ENCODE measurements at regions not wholly inside any gene's neighbourhood (a gene's known extent, or its start where the extent isn't known, plus 50 kb on each side); places are given as distances from the start of the nearest gene placed in this dataset.

DNA sequence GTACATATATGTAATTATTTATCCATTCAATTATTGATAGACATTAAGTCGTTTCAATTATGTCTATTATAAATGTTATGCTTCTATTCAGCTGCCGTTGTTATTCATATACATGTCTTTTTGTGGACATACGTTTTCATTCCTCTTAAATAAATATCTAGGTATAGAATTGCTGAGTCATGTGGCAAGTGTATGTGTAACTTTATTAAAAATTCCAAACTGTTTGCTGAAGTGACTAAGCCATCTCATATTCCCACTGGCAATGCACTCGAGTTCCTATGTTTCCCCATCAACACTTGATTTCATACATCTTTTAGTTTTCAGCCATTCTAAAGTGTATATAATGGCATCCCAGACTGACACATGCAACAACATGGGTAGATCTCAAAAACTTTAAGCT, 739.7 kb upstream of the POU3F2 start:
- no peaks in the 10 kb centered on the region for H3K36me3 ChIP-seq (ENCODE audit: insufficient read depth, low read length)
- H3K4me1 ChIP-seq (ENCODE audit: control insufficient read depth, insufficient read depth, low read length, unreplicated experiment), result no peaks in the 10 kb centered on the region
- H3K4me3 ChIP-seq (ENCODE audit: low read depth, low read length), result no peak overlapping the region
- no peaks in the 10 kb centered on the region for H3K27me3 ChIP-seq (ENCODE audit: insufficient read depth, low read length)
- no peaks in the 10 kb centered on the region for H3K79me2 ChIP-seq (ENCODE audit: control insufficient read depth, insufficient read depth, low read length, unreplicated experiment)
- H2AFZ ChIP-seq (ENCODE audit: low read length, unreplicated experiment), result no peak overlapping the region
- H3K27ac ChIP-seq (ENCODE audit: low read depth, low read length), result no peak overlapping the region

DNA sequence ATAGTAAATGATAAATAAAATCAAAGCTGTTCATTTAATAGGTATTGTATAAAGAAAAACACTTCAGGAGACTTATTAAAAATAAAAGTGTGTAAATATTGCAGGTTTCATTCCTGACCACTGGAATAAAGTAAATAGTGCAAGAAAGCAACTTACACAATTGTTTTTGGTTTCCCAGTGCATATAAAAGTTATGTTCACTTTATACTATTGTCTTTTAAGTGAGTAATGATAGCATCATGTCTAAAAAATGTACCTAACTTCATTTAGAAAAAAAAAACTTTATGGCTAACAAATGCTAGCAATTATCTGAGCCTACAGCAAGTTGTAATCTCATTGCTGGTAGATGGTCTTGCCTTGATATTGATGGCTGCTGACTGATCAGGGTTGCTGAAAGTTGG, 726.6 kb upstream of the POU3F2 start:
- Histone ChIP-seq H3K4me3 (ENCODE audit: low read depth, low read length) (no peak overlapping the region), H3K27me3 (ENCODE audit: insufficient read depth, low read length) (no peaks in the 10 kb centered on the region), H3K36me3 (ENCODE audit: insufficient read depth, low read length) (no peaks in the 10 kb centered on the region), H3K79me2 (ENCODE audit: control insufficient read depth, insufficient read depth, low read length, unreplicated experiment) (no peaks in the 10 kb centered on the region), H3K27ac (ENCODE audit: low read depth, low read length) (no peak overlapping the region), H3K4me1 (ENCODE audit: control insufficient read depth, insufficient read depth, low read length, unreplicated experiment) (no peaks in the 10 kb centered on the region), H2AFZ (ENCODE audit: low read length, unreplicated experiment) (no peak overlapping the region)

GRCh38 chr6:98116455-98116854, 717.9 kb upstream of the POU3F2 start:
- no peaks in the 10 kb centered on the region; the same call in 1 of the 2 replicates for H3K27me3 ChIP-seq (ENCODE audit: insufficient read depth, low read length)
- H3K4me3 ChIP-seq (ENCODE audit: low read depth, low read length), result no peak overlapping the region
- no peaks in the 10 kb centered on the region for H3K4me1 ChIP-seq (ENCODE audit: control insufficient read depth, insufficient read depth, low read length, unreplicated experiment)
- H3K79me2 ChIP-seq (ENCODE audit: control insufficient read depth, insufficient read depth, low read length, unreplicated experiment), result no peaks in the 10 kb centered on the region
- no peak overlapping the region for H3K27ac ChIP-seq (ENCODE audit: low read depth, low read length)
- H3K36me3 ChIP-seq (ENCODE audit: insufficient read depth, low read length), result no peaks in the 10 kb centered on the region
- no peak overlapping the region for H2AFZ ChIP-seq (ENCODE audit: low read length, unreplicated experiment)

DNA sequence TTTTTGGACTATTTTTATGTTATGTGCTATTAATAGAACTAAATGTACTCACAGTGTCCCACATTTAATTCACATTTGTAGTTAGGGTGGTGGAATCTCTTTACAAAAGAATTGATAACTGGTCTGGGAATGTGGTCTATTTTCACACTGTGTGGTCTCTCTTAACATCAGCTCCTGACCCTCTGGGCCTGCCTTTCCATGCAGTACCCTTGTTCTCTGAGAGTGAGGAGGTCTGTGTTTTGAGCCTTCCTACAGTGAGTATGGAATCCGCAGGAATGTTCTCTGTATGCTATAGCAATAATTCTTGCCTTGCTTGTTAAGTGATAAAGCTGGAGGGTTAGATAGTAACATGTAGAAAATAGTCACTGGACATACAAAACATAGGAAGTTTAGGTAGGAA, 717.3 kb upstream of the POU3F2 start:
- Histone ChIP-seq H3K79me2 (ENCODE audit: control insufficient read depth, insufficient read depth, low read length, unreplicated experiment) (no peaks in the 10 kb centered on the region), H3K4me1 (ENCODE audit: control insufficient read depth, insufficient read depth, low read length, unreplicated experiment) (no peaks in the 10 kb centered on the region), H3K4me3 (ENCODE audit: low read depth, low read length) (no peak overlapping the region), H2AFZ (ENCODE audit: low read length, unreplicated experiment) (no peak overlapping the region), H3K27ac (ENCODE audit: low read depth, low read length) (no peak overlapping the region), H3K36me3 (ENCODE audit: insufficient read depth, low read length) (no peaks in the 10 kb centered on the region), H3K27me3 (ENCODE audit: insufficient read depth, low read length) (no peaks in the 10 kb centered on the region; the same call in 1 of the 2 replicates)

GRCh38 chr6:98118397-98119045, 715.9 kb upstream of the POU3F2 start:
- Histone ChIP-seq H3K4me3 (ENCODE audit: low read depth, low read length) (no peak overlapping the region), H3K27ac (ENCODE audit: low read depth, low read length) (no peak overlapping the region), H3K36me3 (ENCODE audit: insufficient read depth, low read length) (no peaks in the 10 kb centered on the region), H3K4me1 (ENCODE audit: control insufficient read depth, insufficient read depth, low read length, unreplicated experiment) (no peaks in the 10 kb centered on the region), H3K79me2 (ENCODE audit: control insufficient read depth, insufficient read depth, low read length, unreplicated experiment) (no peaks in the 10 kb centered on the region), H2AFZ (ENCODE audit: low read length, unreplicated experiment) (peak overlapping the region; percentile 6), H3K27me3 (ENCODE audit: insufficient read depth, low read length) (no peaks in the 10 kb centered on the region; the same call in 1 of the 2 replicates)

- no peak overlapping the region for H2AFZ ChIP-seq (ENCODE audit: low read length, unreplicated experiment)
- no peak overlapping the region for H3K27ac ChIP-seq (ENCODE audit: low read depth, low read length)
- H3K4me1 ChIP-seq (ENCODE audit: control insufficient read depth, insufficient read depth, low read length, unreplicated experiment), result no peaks in the 10 kb centered on the region
- H3K4me3 ChIP-seq (ENCODE audit: low read depth, low read length), result no peak overlapping the region
- H3K79me2 ChIP-seq (ENCODE audit: control insufficient read depth, insufficient read depth, low read length, unreplicated experiment), result no peaks in the 10 kb centered on the region
- H3K36me3 ChIP-seq (ENCODE audit: insufficient read depth, low read length), result no peaks in the 10 kb centered on the region
- H3K27me3 ChIP-seq (ENCODE audit: insufficient read depth, low read length), result no peaks in the 10 kb centered on the region
Observed at GRCh38 chr6:98124171-98124570, 710.2 kb upstream of the POU3F2 start.

GRCh38 chr6:98131290-98131990, 702.9 kb upstream of the POU3F2 start:
- no peak overlapping the region for H3K27ac ChIP-seq (ENCODE audit: low read depth, low read length)
- H3K36me3 ChIP-seq (ENCODE audit: insufficient read depth, low read length), result no peaks in the 10 kb centered on the region

GRCh38 chr6:98136333-98136732, 698.0 kb upstream of the POU3F2 start:
- Histone ChIP-seq H2AFZ (ENCODE audit: low read length, unreplicated experiment) (no peak overlapping the region), H3K79me2 (ENCODE audit: control insufficient read depth, insufficient read depth, low read length, unreplicated experiment) (no peaks in the 10 kb centered on the region), H3K4me3 (ENCODE audit: low read depth, low read length) (no peak overlapping the region), H3K27me3 (ENCODE audit: insufficient read depth, low read length) (no peaks in the 10 kb centered on the region), H3K4me1 (ENCODE audit: control insufficient read depth, insufficient read depth, low read length, unreplicated experiment) (no peaks in the 10 kb centered on the region), H3K36me3 (ENCODE audit: insufficient read depth, low read length) (no peaks in the 10 kb centered on the region), H3K27ac (ENCODE audit: low read depth, low read length) (no peak overlapping the region)

More at GRCh38 chr6:98131290-98131990, 702.9 kb upstream of the POU3F2 start:
- no peaks in the 10 kb centered on the region for H3K27me3 ChIP-seq (ENCODE audit: insufficient read depth, low read length)
- no peak overlapping the region for H3K4me3 ChIP-seq (ENCODE audit: low read depth, low read length)
- no peaks in the 10 kb centered on the region for H3K79me2 ChIP-seq (ENCODE audit: control insufficient read depth, insufficient read depth, low read length, unreplicated experiment)
- no peaks in the 10 kb centered on the region for H3K4me1 ChIP-seq (ENCODE audit: control insufficient read depth, insufficient read depth, low read length, unreplicated experiment)
- no peak overlapping the region for H2AFZ ChIP-seq (ENCODE audit: low read length, unreplicated experiment)

GRCh38 chr6:98137391-98137790, 697.0 kb upstream of the POU3F2 start:
- no peaks in the 10 kb centered on the region for H3K36me3 ChIP-seq (ENCODE audit: insufficient read depth, low read length)
- no peak overlapping the region for H3K27ac ChIP-seq (ENCODE audit: low read depth, low read length)
- H3K79me2 ChIP-seq (ENCODE audit: control insufficient read depth, insufficient read depth, low read length, unreplicated experiment), result no peaks in the 10 kb centered on the region
- no peaks in the 10 kb centered on the region for H3K27me3 ChIP-seq (ENCODE audit: insufficient read depth, low read length)
- H3K4me1 ChIP-seq (ENCODE audit: control insufficient read depth, insufficient read depth, low read length, unreplicated experiment), result no peaks in the 10 kb centered on the region
- H2AFZ ChIP-seq (ENCODE audit: low read length, unreplicated experiment), result no peak overlapping the region
- no peak overlapping the region for H3K4me3 ChIP-seq (ENCODE audit: low read depth, low read length)

DNA sequence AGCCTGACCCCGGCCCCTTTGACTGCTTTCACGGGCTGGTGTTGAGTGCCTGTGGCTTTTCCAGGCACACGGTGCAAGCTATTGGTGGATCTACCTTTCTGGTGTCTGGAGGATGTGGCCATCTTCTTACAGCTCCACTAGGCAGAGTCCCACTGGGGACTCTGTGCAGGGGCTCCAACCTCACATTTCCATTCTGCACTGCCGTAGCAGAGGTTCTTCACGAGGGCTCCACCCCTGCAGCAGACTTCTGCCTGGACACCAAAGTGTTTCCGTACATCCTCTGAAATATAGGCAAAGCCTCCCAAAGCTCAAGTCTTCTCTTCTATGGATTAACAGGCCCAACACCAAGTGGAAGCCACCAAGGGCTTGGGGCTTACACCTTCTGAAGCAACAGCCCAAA, 691.5 kb upstream of the POU3F2 start:
- Histone ChIP-seq H2AFZ (ENCODE audit: low read length, unreplicated experiment) (no peak overlapping the region), H3K27ac (ENCODE audit: low read depth, low read length) (no peak overlapping the region), H3K4me1 (ENCODE audit: control insufficient read depth, insufficient read depth, low read length, unreplicated experiment) (no peaks in the 10 kb centered on the region), H3K4me3 (ENCODE audit: low read depth, low read length) (no peak overlapping the region), H3K36me3 (ENCODE audit: insufficient read depth, low read length) (no peaks in the 10 kb centered on the region), H3K27me3 (ENCODE audit: insufficient read depth, low read length) (no peaks in the 10 kb centered on the region), H3K79me2 (ENCODE audit: control insufficient read depth, insufficient read depth, low read length, unreplicated experiment) (no peaks in the 10 kb centered on the region)

GRCh38 chr6:98146656-98147055, 687.7 kb upstream of the POU3F2 start:
- Histone ChIP-seq H3K36me3 (ENCODE audit: insufficient read depth, low read length) (no peaks in the 10 kb centered on the region), H3K79me2 (ENCODE audit: control insufficient read depth, insufficient read depth, low read length, unreplicated experiment) (no peaks in the 10 kb centered on the region), H3K4me1 (ENCODE audit: control insufficient read depth, insufficient read depth, low read length, unreplicated experiment) (no peaks in the 10 kb centered on the region), H3K4me3 (ENCODE audit: low read depth, low read length) (no peak overlapping the region), H3K27me3 (ENCODE audit: insufficient read depth, low read length) (no peaks in the 10 kb centered on the region), H2AFZ (ENCODE audit: low read length, unreplicated experiment) (no peak overlapping the region), H3K27ac (ENCODE audit: low read depth, low read length) (no peak overlapping the region)

Data from ACC112 (cell line).